Sigmoid colon (tissue), 6 donors: ENCODE measurements at regions not wholly inside any gene's neighbourhood (a gene's known extent, or its start where the extent isn't known, plus 50 kb on each side); places are given as distances from the start of the nearest gene placed in this dataset.

Experiments used
- DNase-seq: peaks from one replicate; pipeline ENCODE4 v3.0.0-alpha.2; 2019
- H3K27ac ChIP-seq, 4 donors: fragments of 200-600 bp; sonication (generic); one replicate each; pipeline ENCODE4 v1.5.1; 2016 to 2019; ENCODE audit warnings: mild to moderate bottlenecking in 1 of 4
- H3K27me3 ChIP-seq, 3 donors: fragments of 200-600 bp; sonication (generic); one replicate each; pipeline ENCODE4 v1.5.1; 2019; ENCODE audit warnings: mild to moderate bottlenecking in 1 of 3
- H3K36me3 ChIP-seq, 4 donors: fragments of 200-600 bp; sonication (generic); one replicate each; pipeline ENCODE4 v1.5.1; 2016 to 2019
- H3K4me1 ChIP-seq, 4 donors: fragments of 200-600 bp; sonication (generic); one replicate each; pipeline ENCODE4 v1.5.1; 2017 to 2019
- H3K4me3 ChIP-seq, 4 donors: fragments of 200-600 bp; sonication (generic); one replicate each; pipeline ENCODE4 v1.5.1; 2017 to 2019; ENCODE audit warnings: mild to moderate bottlenecking in 2 of 4, moderate library complexity in 1 of 4
- H3K9me3 ChIP-seq, 4 donors: fragments of 200-600 bp in 3 of 4; sonication (generic) in 3 of 4; one replicate each; pipeline versions ENCODE4 v1.5.1 to v1.6.1; 2013 to 2019
- EP300 ChIP-seq, 4 donors: sonication (generic); formaldehyde crosslinking; IDR thresholded peaks; one replicate each; pipeline ENCODE4 v1.6.1; 2017; ENCODE audit warnings: antibody characterized with exemption in 4 of 4
- POLR2A ChIP-seq, 2 donors: fragments of 450-650 bp; IDR thresholded peaks; one replicate each; pipeline ENCODE4 v1.6.1; 2016; ENCODE audit warnings: antibody characterized with exemption in 2 of 2, mild to moderate bottlenecking in 2 of 2, moderate library complexity in 2 of 2
- POLR2AphosphoS5 ChIP-seq, 4 donors: sonication (generic); formaldehyde crosslinking; IDR thresholded peaks; one replicate each; pipeline ENCODE4 v1.6.1; 2017; ENCODE audit warnings: antibody characterized with exemption in 4 of 4
- WGBS, 2 donors: extraction: QIAGEN DNeasy Blood & Tissue Kit; methylation state at CpG; one replicate each; pipeline ENCODE4 v1.1.7; 2013; 5-methylcytosine and 5-hydroxymethylcytosine counted together
- intact Hi-C: fragments of 100-400 bp; cut with DNase I; formaldehyde crosslinking; loops from one replicate; pipeline ENCODE4 v1.15.1; 2023
- TF ChIP-seq, protein P1 (sequence below), 4 experiments: fragments of 450-650 bp in 3 of 4; fragments of 200-600 bp in 1 of 4; IDR thresholded peaks; one replicate each; pipeline ENCODE4 v1.5.1; 2016 to 2019; ENCODE audit warnings: antibody characterized with exemption in 4 of 4, mild to moderate bottlenecking in 3 of 4, moderate library complexity in 2 of 4
- donor health status: healthy with polysubstance abuse.
- donor health status: healthy.

DNA sequence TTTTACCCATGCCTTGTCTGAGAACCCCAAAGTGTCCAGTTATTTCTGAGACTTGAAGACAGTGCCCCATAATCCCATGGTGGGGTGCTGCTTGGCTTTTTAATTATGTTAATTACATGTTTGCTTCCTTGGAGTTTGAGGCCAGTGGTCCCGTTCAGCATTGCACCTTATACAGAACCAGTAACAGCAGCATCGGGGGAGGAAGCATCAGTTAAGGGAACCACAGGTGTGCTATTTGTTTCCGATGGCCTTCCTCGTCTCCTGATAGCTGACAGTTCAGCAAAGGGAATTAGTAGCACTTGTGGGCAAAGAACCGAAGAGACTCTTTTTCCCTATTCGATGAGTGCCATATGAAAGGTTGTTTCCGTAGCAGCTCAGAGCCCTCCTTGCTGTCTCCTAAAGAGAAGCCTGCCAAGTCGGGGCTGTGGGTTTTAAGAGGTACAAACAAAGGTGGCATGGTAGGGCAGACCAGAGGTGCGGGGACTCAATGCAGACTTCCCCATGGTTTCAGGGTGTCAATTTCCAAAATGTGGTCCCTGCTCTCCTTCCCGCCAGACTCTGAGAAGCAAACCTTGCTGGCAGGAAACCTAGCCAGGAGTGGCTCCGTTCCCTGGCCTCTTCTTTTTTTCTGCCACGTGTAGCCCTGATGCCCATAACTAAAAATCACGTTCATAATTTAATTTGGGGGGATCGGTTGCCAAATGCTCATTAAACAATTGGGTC is 225.2 kb upstream of the TSHZ3 start:
- no peaks in the 10 kb centered on the region for H3K36me3 ChIP-seq
- H3K9me3 ChIP-seq, result no peaks in the 10 kb centered on the region
- no peak overlapping the region for H3K27ac ChIP-seq
- intact Hi-C loops, result no loop called here
- WGBS, 2 donors, result 77 to 81% methylated on average over 14 of the region's 14 CpGs
- peak; percentile 24 for DNase-seq
- TF ChIP-seq EP300 (IDR thresholded peaks at IDR 0.05) (no peak), POLR2AphosphoS5 (IDR thresholded peaks at IDR 0.05) (no peak), POLR2A (IDR thresholded peaks at IDR 0.05) (no peak)
- TF ChIP-seq, protein P1, sequence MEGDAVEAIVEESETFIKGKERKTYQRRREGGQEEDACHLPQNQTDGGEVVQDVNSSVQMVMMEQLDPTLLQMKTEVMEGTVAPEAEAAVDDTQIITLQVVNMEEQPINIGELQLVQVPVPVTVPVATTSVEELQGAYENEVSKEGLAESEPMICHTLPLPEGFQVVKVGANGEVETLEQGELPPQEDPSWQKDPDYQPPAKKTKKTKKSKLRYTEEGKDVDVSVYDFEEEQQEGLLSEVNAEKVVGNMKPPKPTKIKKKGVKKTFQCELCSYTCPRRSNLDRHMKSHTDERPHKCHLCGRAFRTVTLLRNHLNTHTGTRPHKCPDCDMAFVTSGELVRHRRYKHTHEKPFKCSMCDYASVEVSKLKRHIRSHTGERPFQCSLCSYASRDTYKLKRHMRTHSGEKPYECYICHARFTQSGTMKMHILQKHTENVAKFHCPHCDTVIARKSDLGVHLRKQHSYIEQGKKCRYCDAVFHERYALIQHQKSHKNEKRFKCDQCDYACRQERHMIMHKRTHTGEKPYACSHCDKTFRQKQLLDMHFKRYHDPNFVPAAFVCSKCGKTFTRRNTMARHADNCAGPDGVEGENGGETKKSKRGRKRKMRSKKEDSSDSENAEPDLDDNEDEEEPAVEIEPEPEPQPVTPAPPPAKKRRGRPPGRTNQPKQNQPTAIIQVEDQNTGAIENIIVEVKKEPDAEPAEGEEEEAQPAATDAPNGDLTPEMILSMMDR (IDR thresholded peaks at IDR 0.05), result no peak
- no peak overlapping the region for H3K4me3 ChIP-seq
- H3K4me1 ChIP-seq, result no peaks in the 10 kb centered on the region
- no peaks in the 10 kb centered on the region for H3K27me3 ChIP-seq

DNA sequence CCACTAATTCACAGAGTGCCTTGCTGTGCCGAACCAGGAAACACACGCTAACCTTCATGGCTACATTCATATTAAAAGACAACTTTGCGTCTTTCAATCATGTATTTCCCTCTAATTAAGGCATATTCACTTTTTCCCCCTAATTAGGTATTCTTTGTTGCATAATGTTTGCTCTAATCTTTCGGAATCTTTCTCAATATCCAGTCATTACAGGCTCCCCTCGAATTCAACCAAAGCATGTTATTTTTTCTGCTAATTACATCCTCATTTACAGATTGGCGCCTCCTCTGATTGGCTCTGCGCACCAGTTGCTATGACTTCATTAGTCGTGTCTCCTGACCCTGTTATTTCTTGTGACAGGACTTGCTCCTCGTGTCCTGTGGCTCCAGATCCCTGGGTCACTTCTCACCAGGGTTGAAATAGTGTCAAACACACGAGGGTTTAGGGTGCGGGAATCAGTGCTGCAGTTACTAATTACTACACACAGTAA is 226.7 kb upstream of the TSHZ3 start:
- intact Hi-C loops, result no loop called here
- Histone ChIP-seq H3K4me1 (no peaks in the 10 kb centered on the region), H3K27me3 (no peaks in the 10 kb centered on the region), H3K9me3 (no peaks in the 10 kb centered on the region), H3K36me3 (no peaks in the 10 kb centered on the region), H3K27ac (no peak overlapping the region), H3K4me3 (no peak overlapping the region)
- DNase-seq, result peak; percentile 19
- WGBS, 2 donors, result 70 to 86% methylated on average over 11 of the region's 11 CpGs
- TF ChIP-seq, protein P1 (IDR thresholded peaks at IDR 0.05), result no peak
- no peak for TF ChIP-seq EP300 (IDR thresholded peaks at IDR 0.05)
- no peak for TF ChIP-seq POLR2AphosphoS5 (IDR thresholded peaks at IDR 0.05)
- TF ChIP-seq POLR2A (IDR thresholded peaks at IDR 0.05), result no peak

DNA sequence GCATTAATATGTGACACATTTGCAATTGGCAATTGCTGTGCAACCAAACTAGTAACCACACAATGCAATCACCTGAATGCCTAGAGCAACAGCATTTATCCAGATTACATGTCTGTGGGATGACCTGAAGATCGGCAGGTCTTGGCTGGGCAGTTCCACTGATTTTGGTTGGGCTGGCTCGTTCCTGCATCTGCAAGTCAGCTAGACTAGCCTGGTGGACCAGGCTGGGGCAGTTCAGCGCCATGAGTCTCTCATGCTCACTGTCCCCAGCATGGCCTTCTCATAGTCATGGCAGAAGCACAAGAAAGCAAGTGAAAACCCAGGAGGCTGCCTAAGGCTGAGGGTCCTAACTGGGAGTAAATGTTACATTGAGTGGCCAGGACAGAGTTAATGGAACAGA is 229.1 kb upstream of the TSHZ3 start:
- WGBS, 2 donors, result 69 to 87% methylated on average over 3 of the region's 3 CpGs
- intact Hi-C loops, result no loop called here
- H3K27ac ChIP-seq, result no peak overlapping the region

DNA sequence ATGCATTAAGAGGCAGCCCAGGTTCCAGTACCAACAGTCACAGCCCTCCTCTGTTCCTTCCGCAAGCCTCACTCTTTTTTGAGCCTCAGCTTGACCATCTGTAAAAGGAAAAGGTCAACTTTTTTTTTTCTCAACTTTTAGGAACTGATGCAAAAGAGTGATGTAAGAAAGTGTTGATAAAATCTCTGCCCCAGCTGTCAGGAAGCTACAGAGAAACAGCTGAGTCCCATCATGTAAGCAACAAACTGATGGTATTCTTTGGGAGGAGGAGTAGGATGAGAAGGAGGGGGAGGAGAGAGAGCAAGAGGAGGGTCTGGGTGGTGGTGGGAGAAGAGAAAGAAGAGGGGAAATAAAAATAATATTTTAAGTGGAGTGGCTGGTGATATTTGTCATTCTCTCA is 233.9 kb upstream of the TSHZ3 start:
- Histone ChIP-seq H3K4me1 (peaks cover 0 to 8% (median 0%) of the 10 kb centered on the region in 4 donors), H3K9me3 (no peaks in the 10 kb centered on the region), H3K4me3 (no peak overlapping the region), H3K27ac (no peak overlapping the region), H3K27me3 (no peaks in the 10 kb centered on the region), H3K36me3 (no peaks in the 10 kb centered on the region)
- intact Hi-C loops, result no loop called here
- peak; percentile 3 for DNase-seq
- TF ChIP-seq, protein P1 (IDR thresholded peaks at IDR 0.05), result no peak
- no peak for TF ChIP-seq POLR2AphosphoS5 (IDR thresholded peaks at IDR 0.05)
- no peak for TF ChIP-seq POLR2A (IDR thresholded peaks at IDR 0.05)
- TF ChIP-seq EP300 (IDR thresholded peaks at IDR 0.05), result no peak
- WGBS, 2 donors, result 80 to 89% methylated on average over 1 of the region's 1 CpG

More for the DNA sequence above, 229.1 kb upstream of the TSHZ3 start:
- peak; percentile 38 for DNase-seq
- no peak for TF ChIP-seq POLR2A (IDR thresholded peaks at IDR 0.05)
- no peak for TF ChIP-seq EP300 (IDR thresholded peaks at IDR 0.05)
- TF ChIP-seq POLR2AphosphoS5 (IDR thresholded peaks at IDR 0.05), result no peak
- TF ChIP-seq, protein P1 (IDR thresholded peaks at IDR 0.05), result no peak
- Histone ChIP-seq H3K36me3 (no peaks in the 10 kb centered on the region), H3K27me3 (no peaks in the 10 kb centered on the region), H3K9me3 (no peaks in the 10 kb centered on the region), H3K4me3 (no peak overlapping the region), H3K4me1 (no peaks in the 10 kb centered on the region)
